GM23338 (cell line): ENCODE measurements at regions not wholly inside any gene's neighbourhood (a gene's known extent, or its start where the extent isn't known, plus 50 kb on each side); places are given as distances from the start of the nearest gene placed in this dataset.

ENCODE experiments used
- CTCF ChIP-seq, 2 experiments: fragments of 200-600 bp in 1 of 2; sonication (generic) in 1 of 2; conservative IDR thresholded peaks; 2 replicates each; pipeline versions ENCODE4 v1.5.1 to v1.6.1; 2016 to 2017; ENCODE audit warnings: antibody characterized with exemption in 2 of 2, low read depth in 2 of 2, mild to moderate bottlenecking in 2 of 2, moderate library complexity in 1 of 2
- EZH2 ChIP-seq: fragments of 200-600 bp; sonication (generic); IDR thresholded peaks from one replicate; pipeline ENCODE4 v1.8.0; 2017; ENCODE audit warnings: antibody characterized with exemption, mild to moderate bottlenecking, low read depth; ENCODE audit not compliant: unreplicated experiment

GRCh38 chr7:85525676-85526075 lies 338.8 kb upstream of the SEMA3D start:
- TF ChIP-seq CTCF (conservative IDR thresholded peaks at IDR 0.05; ENCODE audit: low read depth in 2 of 2) (no peak), EZH2 (no peak)
